H4 (cell line): ENCODE measurements at regions not wholly inside any gene's neighbourhood (a gene's known extent, or its start where the extent isn't known, plus 50 kb on each side); places are given as distances from the start of the nearest gene placed in this dataset.
"Not testable (repeated sequence)": the region's sequence is repeated elsewhere in the genome, so short reads cannot be mapped to it uniquely, and the experiment has no call there.

Experiments used
- DNase-seq: peaks from one replicate; pipeline ENCODE4 v3.0.0-alpha.2; 2015; ENCODE audit warnings: low spot score

- DNase-seq: not testable (repeated sequence)
These were observed 61.9 kb downstream of the NPIPB5 start for GRCh38 chr16:22572331-22573224.

DNA sequence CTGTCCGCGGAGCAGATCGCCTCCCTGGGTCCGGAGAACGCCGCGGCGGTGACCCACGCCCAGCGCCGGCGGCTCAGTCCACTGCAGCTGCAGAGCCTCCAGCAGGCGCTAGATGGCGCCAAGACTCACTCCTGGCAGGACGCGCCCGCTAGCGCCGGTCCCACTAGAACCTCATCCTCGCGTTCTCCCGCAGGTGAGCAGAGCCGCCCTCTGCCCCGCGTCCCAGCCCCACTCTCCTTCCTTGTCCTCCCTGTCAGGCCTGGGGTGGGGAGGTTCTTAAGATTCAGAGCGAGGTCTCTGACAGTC is 62.5 kb downstream of the NPIPB5 start:
- DNase-seq: not testable (repeated sequence)

GRCh38 chr16:22576506-22576905 is 65.8 kb downstream of the NPIPB5 start:
- not testable (repeated sequence) for DNase-seq

- DNase-seq: not testable (repeated sequence)
These were observed 72.5 kb downstream of the NPIPB5 start for GRCh38 chr16:22583195-22583594.

DNA sequence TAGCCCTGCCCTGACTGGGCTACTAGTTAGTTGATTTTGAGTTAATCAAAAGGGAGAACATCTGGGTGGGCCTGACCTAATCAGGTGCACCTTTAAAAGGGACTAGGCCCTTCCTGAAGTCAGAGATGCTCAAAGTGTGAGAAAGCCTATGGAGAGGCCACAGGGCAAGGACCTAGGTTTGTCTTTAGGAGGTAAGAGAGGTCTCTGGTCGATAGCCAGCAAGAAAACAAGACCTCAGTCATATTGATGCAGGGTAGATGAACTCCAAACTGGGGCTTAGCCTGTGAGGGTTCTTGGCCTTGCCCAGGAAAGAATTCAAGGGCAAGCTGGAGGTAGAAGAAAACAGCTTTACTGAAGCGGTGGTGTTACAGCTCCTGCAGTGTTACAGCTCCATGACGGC is 73.8 kb downstream of the NPIPB5 start:
- not testable (repeated sequence) for DNase-seq

DNA sequence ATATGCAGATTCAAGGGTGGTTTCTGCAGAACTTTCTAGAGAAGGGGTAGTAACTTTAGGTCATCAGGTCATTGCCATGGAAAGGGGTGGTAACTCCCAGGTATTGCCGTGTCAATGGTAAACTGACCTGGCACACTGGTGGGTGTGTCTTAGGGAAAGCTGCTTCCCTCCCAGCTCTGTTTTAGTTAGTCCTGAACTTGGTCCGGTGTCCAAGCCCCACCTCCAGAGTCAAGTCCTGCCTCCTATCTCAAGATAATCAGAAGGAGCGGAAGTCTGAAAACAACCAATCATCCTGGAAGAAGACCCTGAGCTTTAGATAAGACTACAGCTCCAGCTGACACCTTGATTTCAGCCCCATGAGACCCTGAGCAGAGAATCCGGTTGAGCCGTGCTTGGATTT is 74.2 kb downstream of the NPIPB5 start:
- not testable (repeated sequence) for DNase-seq

GRCh38 chr16:22585431-22585830 is 74.7 kb downstream of the NPIPB5 start:
- peak; percentile 66 for DNase-seq

DNA sequence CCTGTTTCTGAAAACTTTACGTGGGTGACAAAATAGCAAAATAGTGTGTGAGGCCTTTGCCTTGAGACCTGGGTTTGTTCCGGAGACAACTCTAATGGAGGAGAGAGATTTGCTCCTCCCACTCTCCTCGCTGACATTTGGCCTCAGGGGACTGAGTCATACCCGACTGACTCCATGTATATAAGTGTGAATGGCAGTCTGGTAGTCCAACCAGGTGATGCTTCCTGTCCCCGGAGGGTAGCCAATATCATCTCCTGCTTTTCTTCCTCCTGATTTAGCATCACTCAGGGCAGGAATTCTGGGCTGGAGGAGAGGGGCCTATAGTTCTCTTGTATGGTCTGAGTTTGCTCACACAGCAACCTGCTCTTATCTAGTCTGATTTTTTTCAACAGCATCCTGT is 76.0 kb downstream of the NPIPB5 start:
- not testable (repeated sequence) for DNase-seq

DNA sequence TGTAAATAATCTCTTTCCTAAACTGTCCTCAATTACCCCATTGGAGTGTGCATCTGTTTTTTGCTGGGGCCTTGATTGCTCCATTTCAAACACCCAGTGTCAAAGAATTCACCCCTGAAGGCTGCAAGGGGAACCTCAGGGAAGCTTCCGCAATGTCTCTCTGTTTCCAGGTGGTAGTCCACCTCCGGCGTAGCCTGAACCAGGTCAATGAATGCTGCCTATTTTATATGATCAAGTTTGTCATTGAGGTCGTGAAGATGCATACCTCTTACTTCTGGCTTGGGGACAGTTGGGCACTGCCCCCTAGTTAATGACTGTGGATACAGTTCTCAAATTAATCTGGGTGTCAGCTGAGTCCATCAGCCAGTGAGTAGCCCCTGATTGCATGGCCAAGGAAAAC is 79.1 kb downstream of the NPIPB5 start:
- not testable (repeated sequence) for DNase-seq

DNA sequence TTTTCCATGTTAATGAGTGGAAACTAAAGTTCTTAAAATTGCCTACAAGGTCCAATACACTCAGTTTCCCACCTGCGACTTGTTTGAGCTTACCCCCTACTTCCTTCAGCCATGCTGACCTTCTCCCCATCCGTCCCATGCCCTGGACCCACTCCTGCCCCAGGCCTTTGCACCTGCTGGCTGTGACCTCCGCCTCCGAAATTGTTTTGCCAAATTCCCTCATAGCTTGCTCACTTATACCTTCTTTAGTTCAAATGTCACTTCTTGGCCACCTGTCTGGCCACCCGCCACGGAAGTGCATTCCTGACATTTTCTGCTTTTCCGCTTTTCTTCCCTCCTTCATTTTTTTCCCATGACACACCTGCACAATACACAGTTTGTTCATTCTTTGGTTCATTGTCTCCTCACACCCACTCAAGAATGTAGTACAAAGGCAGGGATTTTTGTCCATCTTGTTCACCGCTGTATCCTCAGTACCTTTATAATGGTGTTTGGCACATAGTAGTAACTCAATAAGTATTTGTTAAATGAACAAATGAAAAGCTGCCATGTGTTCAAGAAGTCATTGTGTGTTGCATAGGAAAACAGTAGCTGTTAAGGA is 85.9 kb downstream of the NPIPB5 start:
- not testable (repeated sequence) for DNase-seq

GRCh38 chr16:22603744-22604143 is 93.1 kb downstream of the NPIPB5 start:
- DNase-seq: not testable (repeated sequence)

DNA sequence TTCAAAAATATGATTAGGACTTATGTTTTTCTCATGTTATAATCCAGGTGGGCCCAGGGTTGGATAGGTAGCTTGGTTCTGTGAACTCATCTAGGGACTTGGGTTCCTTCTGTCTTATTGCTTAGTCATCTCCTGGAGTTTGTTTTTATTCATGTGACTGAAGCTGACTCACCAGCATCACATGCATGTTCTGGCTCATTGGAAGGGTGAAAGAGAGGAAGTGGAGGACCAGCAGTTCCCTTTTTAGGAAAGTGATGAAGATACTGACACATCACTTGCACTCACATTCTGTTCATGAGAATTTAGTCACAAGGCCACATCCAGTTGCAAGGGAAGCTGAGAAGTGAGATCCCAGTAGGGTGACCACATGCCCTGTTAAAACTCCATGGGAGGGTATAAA is 95.9 kb downstream of the NPIPB5 start:
- DNase-seq: not testable (repeated sequence)

DNA sequence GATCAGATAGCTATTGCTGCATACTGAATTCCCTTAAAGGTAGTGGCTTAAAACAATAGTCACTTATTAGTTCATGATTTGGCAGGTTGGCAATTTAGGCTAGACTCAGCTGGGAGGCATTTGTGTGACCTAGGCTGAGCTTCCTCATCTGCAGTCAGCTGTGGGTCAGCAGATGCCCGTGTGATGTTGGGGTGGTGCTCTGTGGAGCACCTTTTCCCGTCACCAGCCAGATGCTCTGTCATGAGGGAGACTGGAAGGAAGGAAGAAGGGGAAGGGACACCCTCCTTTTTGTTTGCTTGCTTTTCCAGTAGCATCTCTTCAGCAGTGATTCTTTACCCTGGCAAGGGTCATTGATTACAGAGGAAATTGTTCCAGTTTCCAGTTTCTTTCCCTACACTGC is 99.1 kb downstream of the NPIPB5 start:
- not testable (repeated sequence) for DNase-seq

GRCh38 chr16:22611128-22611527 is 100.4 kb downstream of the NPIPB5 start:
- DNase-seq: not testable (repeated sequence)

GRCh38 chr16:22614271-22614947 is 103.7 kb downstream of the NPIPB5 start:
- no peak for DNase-seq

GRCh38 chr16:22618842-22619241 is 108.2 kb downstream of the NPIPB5 start:
- DNase-seq: no peak

- DNase-seq: no peak
These were observed 111.0 kb downstream of the NPIPB5 start for GRCh38 chr16:22621586-22622155.

DNA sequence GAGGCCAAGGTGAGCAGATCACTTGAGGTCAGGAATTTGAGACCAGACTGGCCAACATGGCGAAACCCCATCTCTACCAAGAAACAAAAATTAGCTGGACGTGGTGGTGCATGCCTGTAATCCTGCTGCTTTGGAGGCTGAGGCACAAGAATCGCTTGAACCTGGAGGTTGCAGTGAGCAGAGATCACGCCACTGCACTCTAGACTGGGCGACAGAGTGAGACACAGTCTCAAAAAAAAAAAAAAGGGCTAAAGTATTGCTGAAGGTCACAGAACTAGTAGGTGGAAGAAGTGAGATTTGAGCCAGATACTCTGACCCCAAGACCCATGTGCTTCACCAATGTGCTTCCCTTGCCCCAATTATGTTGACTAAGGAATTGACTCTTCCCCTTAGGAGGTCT is 112.0 kb downstream of the NPIPB5 start:
- no peak for DNase-seq

- no peak for DNase-seq
These were observed 112.7 kb downstream of the NPIPB5 start for GRCh38 chr16:22623351-22623781.

- no peak for DNase-seq
These were observed 113.5 kb downstream of the NPIPB5 start for GRCh38 chr16:22624038-22624799.

DNA sequence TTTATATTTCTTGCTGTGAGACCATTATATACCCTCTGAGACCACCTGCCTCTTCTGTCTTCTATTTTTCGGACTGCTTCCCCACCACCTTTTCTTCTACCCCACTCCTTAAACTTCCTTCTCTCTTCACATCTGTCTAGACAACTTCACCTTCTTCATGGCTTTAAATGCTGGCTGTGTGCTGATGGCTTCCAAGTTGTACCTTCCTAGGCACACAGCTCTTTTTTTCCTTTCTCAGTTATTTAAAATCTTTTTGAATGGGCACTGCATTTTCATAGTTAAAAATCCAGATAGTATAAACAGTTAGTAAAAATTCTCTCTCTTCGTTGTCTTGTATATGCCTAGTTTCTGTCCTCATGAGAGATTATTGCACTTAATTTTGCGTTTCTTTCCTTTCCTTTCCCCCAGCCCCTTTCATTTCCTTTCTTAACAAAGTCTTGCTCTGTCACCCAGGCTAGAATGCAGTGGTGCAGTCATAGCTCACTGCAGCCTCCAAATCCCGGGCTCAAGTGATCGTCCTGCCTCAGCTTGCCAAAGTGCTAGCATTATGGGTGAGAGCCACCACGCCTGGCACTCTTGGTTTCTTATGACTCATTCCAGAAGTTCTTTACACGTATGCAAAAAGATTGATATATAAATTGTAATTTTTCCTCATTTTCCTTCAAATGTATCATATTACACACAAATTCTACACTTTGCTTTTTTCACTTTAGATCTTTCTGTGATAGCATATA is 114.3 kb downstream of the NPIPB5 start:
- no peak for DNase-seq
